ENCODE measurements at regions not wholly inside any gene's neighbourhood (a gene's known extent, or its start where the extent isn't known, plus 50 kb on each side); places are given as distances from the start of the nearest gene placed in this dataset.

- CTCF ChIA-PET = no interaction called here
- no peaks in the 10 kb centered on the region for H3K36me3 Mint-ChIP-seq (ENCODE audit: insufficient read depth, unreplicated experiment)
- no peaks in the 10 kb centered on the region for H3K9me3 Mint-ChIP-seq (ENCODE audit: low read depth, unreplicated experiment)
- TF ChIP-seq, protein P1, sequence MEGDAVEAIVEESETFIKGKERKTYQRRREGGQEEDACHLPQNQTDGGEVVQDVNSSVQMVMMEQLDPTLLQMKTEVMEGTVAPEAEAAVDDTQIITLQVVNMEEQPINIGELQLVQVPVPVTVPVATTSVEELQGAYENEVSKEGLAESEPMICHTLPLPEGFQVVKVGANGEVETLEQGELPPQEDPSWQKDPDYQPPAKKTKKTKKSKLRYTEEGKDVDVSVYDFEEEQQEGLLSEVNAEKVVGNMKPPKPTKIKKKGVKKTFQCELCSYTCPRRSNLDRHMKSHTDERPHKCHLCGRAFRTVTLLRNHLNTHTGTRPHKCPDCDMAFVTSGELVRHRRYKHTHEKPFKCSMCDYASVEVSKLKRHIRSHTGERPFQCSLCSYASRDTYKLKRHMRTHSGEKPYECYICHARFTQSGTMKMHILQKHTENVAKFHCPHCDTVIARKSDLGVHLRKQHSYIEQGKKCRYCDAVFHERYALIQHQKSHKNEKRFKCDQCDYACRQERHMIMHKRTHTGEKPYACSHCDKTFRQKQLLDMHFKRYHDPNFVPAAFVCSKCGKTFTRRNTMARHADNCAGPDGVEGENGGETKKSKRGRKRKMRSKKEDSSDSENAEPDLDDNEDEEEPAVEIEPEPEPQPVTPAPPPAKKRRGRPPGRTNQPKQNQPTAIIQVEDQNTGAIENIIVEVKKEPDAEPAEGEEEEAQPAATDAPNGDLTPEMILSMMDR (IDR thresholded peaks at IDR 0.05; ENCODE audit: unreplicated experiment) = no peak
- H3K27ac Mint-ChIP-seq (ENCODE audit: unreplicated experiment) = no peak overlapping the region
- H3K4me3 Mint-ChIP-seq (ENCODE audit: low read depth, unreplicated experiment) = no peak overlapping the region
- no peak for DNase-seq
- peaks cover 29% of the 10 kb centered on the region for H3K4me1 Mint-ChIP-seq (ENCODE audit: low read depth, unreplicated experiment)
- intact Hi-C loops (cut with micrococcal nuclease; ENCODE audit: unreplicated experiment) = no loop called here
- no peaks in the 10 kb centered on the region for H3K27me3 Mint-ChIP-seq (ENCODE audit: unreplicated experiment)
- no TSS peak for BruUV-seq (replicated peaks)
Measured at GRCh38 chr3:44072601-44073540, 168.8 kb upstream of the TOPAZ1 start.

DNA sequence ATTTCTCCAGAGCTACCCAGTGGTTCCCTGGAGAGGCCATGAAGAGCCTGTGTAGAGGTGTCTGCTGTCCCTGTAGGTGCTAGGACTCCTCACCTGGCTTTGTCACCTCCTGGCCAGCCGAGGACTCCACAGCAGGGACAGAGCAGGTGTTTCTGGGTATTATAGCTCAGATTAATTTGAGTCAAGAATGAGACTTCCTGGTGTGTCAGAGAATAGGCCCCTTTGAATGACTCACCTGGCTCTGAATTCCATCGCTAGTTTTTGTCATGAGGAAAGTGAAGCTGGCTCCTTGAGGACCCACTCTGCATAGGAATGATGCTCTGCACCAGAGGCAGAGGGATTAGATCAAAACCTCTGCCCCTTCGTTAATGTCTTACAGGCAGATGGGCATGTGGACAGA, 167.5 kb upstream of the TOPAZ1 start:
- TF ChIP-seq, protein P1 (IDR thresholded peaks at IDR 0.05; ENCODE audit: unreplicated experiment) = no peak
- CTCF ChIA-PET = interaction anchor here (0.7 to 1.2 kb wide), 3 partner anchors 16 to 218 kb away, joined by 3 to 4 read pairs (median 3); no protein-coding TSS in a partner anchor
- H3K9me3 Mint-ChIP-seq (ENCODE audit: low read depth, unreplicated experiment) = no peaks in the 10 kb centered on the region
- H3K27me3 Mint-ChIP-seq (ENCODE audit: unreplicated experiment) = no peaks in the 10 kb centered on the region
- H3K4me1 Mint-ChIP-seq (ENCODE audit: low read depth, unreplicated experiment) = peaks cover 29% of the 10 kb centered on the region
- H3K27ac Mint-ChIP-seq (ENCODE audit: unreplicated experiment) = peak overlapping the region; percentile 9
- H3K4me3 Mint-ChIP-seq (ENCODE audit: low read depth, unreplicated experiment) = no peak overlapping the region
- intact Hi-C loops (cut with micrococcal nuclease; ENCODE audit: unreplicated experiment) = no loop called here
- BruUV-seq (replicated peaks) = no TSS peak
- DNase-seq = peak; percentile 33
- no peaks in the 10 kb centered on the region for H3K36me3 Mint-ChIP-seq (ENCODE audit: insufficient read depth, unreplicated experiment)

- BruUV-seq (replicated peaks) = no TSS peak
- no peak overlapping the region for H3K27ac Mint-ChIP-seq (ENCODE audit: unreplicated experiment)
- no peak for DNase-seq
- H3K36me3 Mint-ChIP-seq (ENCODE audit: insufficient read depth, unreplicated experiment) = no peaks in the 10 kb centered on the region
- H3K27me3 Mint-ChIP-seq (ENCODE audit: unreplicated experiment) = no peaks in the 10 kb centered on the region
- peaks cover 29% of the 10 kb centered on the region for H3K4me1 Mint-ChIP-seq (ENCODE audit: low read depth, unreplicated experiment)
- intact Hi-C loops (cut with micrococcal nuclease; ENCODE audit: unreplicated experiment) = no loop called here
- no peak overlapping the region for H3K4me3 Mint-ChIP-seq (ENCODE audit: low read depth, unreplicated experiment)
- TF ChIP-seq, protein P1 (IDR thresholded peaks at IDR 0.05; ENCODE audit: unreplicated experiment) = no peak
- CTCF ChIA-PET = no interaction called here
- no peaks in the 10 kb centered on the region for H3K9me3 Mint-ChIP-seq (ENCODE audit: low read depth, unreplicated experiment)
Measured at GRCh38 chr3:44076221-44076829, 165.4 kb upstream of the TOPAZ1 start.

GRCh38 chr3:44077267-44077666, 164.4 kb upstream of the TOPAZ1 start:
- intact Hi-C loops (cut with micrococcal nuclease; ENCODE audit: unreplicated experiment) = no loop called here
- CTCF ChIA-PET = no interaction called here
- DNase-seq = no peak
- H3K9me3 Mint-ChIP-seq (ENCODE audit: low read depth, unreplicated experiment) = no peaks in the 10 kb centered on the region
- TF ChIP-seq, protein P1 (IDR thresholded peaks at IDR 0.05; ENCODE audit: unreplicated experiment) = no peak
- no peak overlapping the region for H3K4me3 Mint-ChIP-seq (ENCODE audit: low read depth, unreplicated experiment)
- no TSS peak for BruUV-seq (replicated peaks)
- H3K27ac Mint-ChIP-seq (ENCODE audit: unreplicated experiment) = no peak overlapping the region
- H3K4me1 Mint-ChIP-seq (ENCODE audit: low read depth, unreplicated experiment) = peaks cover 29% of the 10 kb centered on the region
- H3K36me3 Mint-ChIP-seq (ENCODE audit: insufficient read depth, unreplicated experiment) = no peaks in the 10 kb centered on the region
- no peaks in the 10 kb centered on the region for H3K27me3 Mint-ChIP-seq (ENCODE audit: unreplicated experiment)
